Lower leg skin (tissue), 3 donors: ENCODE measurements at regions not wholly inside any gene's neighbourhood (a gene's known extent, or its start where the extent isn't known, plus 50 kb on each side); places are given as distances from the start of the nearest gene placed in this dataset.

Experiments used
- CTCF ChIP-seq, 3 donors: fragments of 450-650 bp; IDR thresholded peaks; one replicate each; pipeline ENCODE4 v1.5.1; 2016; ENCODE audit warnings: antibody characterized with exemption in 3 of 3, mild to moderate bottlenecking in 3 of 3, moderate library complexity in 2 of 3
- POLR2A ChIP-seq, 2 donors: fragments of 450-650 bp; IDR thresholded peaks; one replicate each; pipeline ENCODE4 v1.6.1; 2016 to 2017; ENCODE audit warnings: antibody characterized with exemption in 2 of 2, mild to moderate bottlenecking in 1 of 2, moderate library complexity in 1 of 2

GRCh38 chr5:68060382-68060781 is 155.2 kb upstream of the PIK3R1 start:
- no peak for TF ChIP-seq CTCF (IDR thresholded peaks at IDR 0.05)
- no peak for TF ChIP-seq POLR2A (IDR thresholded peaks at IDR 0.05)
